ENCODE measurements at regions not wholly inside any gene's neighbourhood (a gene's known extent, or its start where the extent isn't known, plus 50 kb on each side); places are given as distances from the start of the nearest gene placed in this dataset.

DNA sequence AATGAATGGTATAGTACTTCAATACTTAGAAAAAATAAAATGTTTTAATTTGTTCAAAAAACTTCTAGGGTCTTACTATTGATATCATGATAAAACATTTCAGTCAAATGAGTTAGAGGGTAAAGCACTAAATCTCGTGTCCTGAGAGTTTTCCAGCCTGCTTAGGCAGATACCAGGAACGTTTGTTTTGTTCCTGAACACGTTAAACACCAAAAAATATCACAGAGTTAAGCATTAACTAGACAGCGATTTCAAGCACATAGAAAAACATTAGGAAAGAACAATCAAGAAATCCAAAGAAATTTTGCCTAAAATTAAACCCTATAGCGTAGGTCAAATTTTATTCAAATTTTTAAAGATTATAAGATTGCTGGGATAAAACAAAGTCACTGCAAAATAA is 204.6 kb upstream of the AGR3 start:
- in situ Hi-C loops (cut with MboI; ENCODE audit: low pct_unique_long_range_greater_than_20kb, low sequenced_read_pairs, unreplicated experiment) = no loop called here
- DNase-seq (ENCODE audit: low spot score) = no peak
- TF ChIP-seq, protein P1, sequence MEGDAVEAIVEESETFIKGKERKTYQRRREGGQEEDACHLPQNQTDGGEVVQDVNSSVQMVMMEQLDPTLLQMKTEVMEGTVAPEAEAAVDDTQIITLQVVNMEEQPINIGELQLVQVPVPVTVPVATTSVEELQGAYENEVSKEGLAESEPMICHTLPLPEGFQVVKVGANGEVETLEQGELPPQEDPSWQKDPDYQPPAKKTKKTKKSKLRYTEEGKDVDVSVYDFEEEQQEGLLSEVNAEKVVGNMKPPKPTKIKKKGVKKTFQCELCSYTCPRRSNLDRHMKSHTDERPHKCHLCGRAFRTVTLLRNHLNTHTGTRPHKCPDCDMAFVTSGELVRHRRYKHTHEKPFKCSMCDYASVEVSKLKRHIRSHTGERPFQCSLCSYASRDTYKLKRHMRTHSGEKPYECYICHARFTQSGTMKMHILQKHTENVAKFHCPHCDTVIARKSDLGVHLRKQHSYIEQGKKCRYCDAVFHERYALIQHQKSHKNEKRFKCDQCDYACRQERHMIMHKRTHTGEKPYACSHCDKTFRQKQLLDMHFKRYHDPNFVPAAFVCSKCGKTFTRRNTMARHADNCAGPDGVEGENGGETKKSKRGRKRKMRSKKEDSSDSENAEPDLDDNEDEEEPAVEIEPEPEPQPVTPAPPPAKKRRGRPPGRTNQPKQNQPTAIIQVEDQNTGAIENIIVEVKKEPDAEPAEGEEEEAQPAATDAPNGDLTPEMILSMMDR (IDR thresholded peaks at IDR 0.05; ENCODE audit: extremely low read depth, insufficient read depth, missing control alignments) = no peak

DNA sequence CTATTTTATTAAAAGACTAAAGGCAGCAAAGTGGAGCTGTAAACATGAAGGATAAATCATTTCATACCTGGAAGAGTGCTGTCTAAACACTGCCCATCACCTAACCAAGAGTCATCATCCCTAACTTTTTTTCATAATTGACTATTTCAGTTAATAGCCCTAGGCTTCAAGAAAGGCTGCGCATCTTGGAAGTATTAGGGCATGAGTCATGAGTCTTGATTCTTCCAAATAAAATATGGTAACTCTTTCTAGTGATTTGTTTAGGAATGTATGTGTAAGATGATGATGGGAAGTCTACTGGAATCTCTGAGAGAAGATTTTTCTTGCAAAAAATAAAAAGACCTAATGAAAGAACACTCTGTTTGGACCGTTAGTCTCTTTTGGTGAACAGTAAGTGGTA is 207.7 kb upstream of the AHR start:
- no peak for DNase-seq (ENCODE audit: low spot score)
- in situ Hi-C loops (cut with MboI; ENCODE audit: low pct_unique_long_range_greater_than_20kb, low sequenced_read_pairs, unreplicated experiment) = no loop called here
- TF ChIP-seq, protein P1 (IDR thresholded peaks at IDR 0.05; ENCODE audit: extremely low read depth, insufficient read depth, missing control alignments) = no peak

DNA sequence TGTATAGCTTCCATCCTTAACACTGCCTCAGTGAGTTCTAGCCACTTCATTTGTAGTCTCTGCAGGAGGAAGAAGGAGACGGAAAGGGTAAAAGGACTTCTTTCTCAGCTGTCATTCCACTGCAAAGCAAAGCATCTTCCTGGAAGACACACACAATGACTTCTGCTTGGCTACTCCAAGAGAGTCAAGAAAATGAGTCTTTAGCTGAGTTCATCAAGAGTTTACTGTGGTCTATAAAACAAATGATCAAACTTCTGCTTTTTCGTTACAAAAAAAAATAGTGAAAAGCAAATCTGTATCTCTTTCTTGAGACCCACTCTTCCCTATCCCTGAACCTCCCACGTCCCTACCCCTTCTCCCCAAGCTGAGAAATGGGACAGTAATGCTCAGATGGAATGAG is 205.0 kb upstream of the AHR start:
- in situ Hi-C loops (cut with MboI; ENCODE audit: low pct_unique_long_range_greater_than_20kb, low sequenced_read_pairs, unreplicated experiment) = no loop called here
- TF ChIP-seq, protein P1 (IDR thresholded peaks at IDR 0.05; ENCODE audit: extremely low read depth, insufficient read depth, missing control alignments) = no peak
- no peak for DNase-seq (ENCODE audit: low spot score)

DNA sequence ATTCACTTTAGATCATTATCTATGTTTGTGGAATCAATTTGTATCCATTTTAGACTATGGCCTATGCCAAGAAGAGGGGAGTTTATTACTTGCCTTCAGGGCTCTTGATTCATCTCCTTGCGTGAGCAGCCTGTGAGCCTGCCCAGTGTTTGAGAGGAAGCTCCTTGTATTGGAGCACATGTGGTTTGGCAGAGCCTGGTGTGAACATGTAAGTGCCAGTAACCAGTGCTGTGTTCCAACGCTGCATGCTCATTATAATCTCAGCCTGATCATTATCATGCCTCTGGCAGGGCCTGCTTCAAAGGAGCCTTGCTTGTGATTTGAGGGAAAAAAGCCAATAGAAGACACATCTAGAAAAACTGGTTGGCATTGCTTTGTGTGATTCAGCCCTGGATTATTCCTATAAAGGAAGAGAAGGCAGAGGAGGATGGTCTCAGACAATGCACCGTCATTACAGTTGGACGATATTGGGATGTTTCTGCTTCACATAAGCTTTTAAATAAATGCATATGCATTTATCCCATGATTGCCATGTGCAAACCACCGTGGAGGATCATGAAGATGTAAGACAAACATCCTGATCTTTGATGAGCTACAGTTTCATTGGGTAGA is 203.4 kb upstream of the AHR start:
- no peak for DNase-seq (ENCODE audit: low spot score)
- TF ChIP-seq, protein P1 (IDR thresholded peaks at IDR 0.05; ENCODE audit: extremely low read depth, insufficient read depth, missing control alignments) = no peak
- in situ Hi-C loops (cut with MboI; ENCODE audit: low pct_unique_long_range_greater_than_20kb, low sequenced_read_pairs, unreplicated experiment) = no loop called here

DNA sequence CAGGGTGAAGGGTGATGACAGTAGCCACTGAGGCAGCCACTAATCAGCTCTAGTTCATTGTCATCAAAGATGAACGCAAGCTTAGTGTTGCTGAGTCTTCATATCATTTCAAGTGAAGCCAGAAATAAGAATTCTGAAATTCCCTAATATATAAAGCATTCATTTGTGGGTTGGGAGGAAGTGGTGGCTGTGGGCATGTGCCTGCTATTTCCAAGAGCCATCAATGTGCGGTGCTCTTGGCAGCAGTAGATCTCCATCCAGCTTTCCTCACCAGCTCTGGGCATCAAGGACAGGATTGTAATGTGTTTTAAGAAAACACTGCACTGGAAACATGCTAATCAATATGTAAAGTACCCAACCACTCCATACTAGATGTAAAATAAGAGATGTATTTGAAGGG is 202.5 kb upstream of the AHR start:
- DNase-seq (ENCODE audit: low spot score) = no peak
- in situ Hi-C loops (cut with MboI; ENCODE audit: low pct_unique_long_range_greater_than_20kb, low sequenced_read_pairs, unreplicated experiment) = no loop called here
- TF ChIP-seq, protein P1 (IDR thresholded peaks at IDR 0.05; ENCODE audit: extremely low read depth, insufficient read depth, missing control alignments) = no peak

DNA sequence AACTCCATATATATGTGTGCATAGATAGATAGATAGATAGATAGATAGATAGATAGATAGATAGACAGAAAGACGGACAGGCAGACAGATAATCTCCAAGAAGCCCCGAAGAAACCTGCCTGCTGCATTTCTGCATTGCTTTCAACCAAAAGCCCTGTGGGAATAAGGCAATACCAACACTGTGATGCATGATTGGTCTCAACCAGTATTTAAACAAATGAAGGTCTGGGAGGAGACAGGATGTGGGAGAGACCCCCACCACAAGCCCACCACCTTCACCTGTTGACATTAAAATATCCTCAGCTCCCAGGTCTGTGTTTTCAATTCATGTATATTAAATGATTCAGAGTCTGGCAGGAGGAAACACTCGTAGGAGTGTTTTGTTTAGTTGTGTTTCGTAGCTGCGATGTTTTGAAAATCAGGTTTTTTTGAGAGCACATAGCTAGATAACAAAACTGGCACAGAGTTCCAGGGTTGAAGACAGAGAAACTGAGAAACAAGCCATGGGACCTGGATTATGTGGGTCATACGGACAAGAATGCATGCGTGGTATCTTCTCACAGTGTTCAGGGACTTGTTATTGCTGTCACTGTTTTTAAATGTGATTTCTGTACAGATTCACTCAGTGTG is 200.7 kb upstream of the AHR start:
- DNase-seq (ENCODE audit: low spot score) = no peak
- TF ChIP-seq, protein P1 (IDR thresholded peaks at IDR 0.05; ENCODE audit: extremely low read depth, insufficient read depth, missing control alignments) = no peak
- in situ Hi-C loops (cut with MboI; ENCODE audit: low pct_unique_long_range_greater_than_20kb, low sequenced_read_pairs, unreplicated experiment) = no loop called here

Measured in GM13977 (cell line).